ENCODE measurements at regions not wholly inside any gene's neighbourhood (a gene's known extent, or its start where the extent isn't known, plus 50 kb on each side); places are given as distances from the start of the nearest gene placed in this dataset.

DNA sequence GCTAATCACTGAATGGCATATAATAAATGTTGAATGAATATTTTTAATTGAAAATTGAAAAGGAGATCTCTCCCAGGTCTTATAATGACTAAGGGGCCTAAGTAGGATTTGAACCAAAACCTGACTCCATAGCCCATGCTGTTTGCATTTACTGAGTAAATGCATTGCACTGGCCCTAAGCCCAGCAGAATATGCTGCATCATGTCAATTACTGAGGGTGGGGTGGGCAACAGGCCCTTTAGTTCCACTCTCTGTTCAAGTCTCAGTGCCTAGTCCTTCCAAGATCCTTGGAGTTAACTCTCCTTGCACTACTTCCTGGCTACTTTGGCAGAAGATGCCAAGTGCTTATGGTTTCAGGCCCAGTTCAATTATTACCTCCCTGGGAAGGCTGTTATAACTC, 203.8 kb upstream of the DAB1 start:
- no peaks in the 10 kb centered on the region for H3K36me3 Mint-ChIP-seq (ENCODE audit: low read depth)
- H3K9me3 Mint-ChIP-seq, result no peaks in the 10 kb centered on the region
- peaks cover 8% of the 10 kb centered on the region for H3K27me3 Mint-ChIP-seq
- no peak overlapping the region for H3K4me3 Mint-ChIP-seq
- no peak overlapping the region for H3K27ac Mint-ChIP-seq
- H3K4me1 Mint-ChIP-seq (ENCODE audit: low read depth), result no peaks in the 10 kb centered on the region

DNA sequence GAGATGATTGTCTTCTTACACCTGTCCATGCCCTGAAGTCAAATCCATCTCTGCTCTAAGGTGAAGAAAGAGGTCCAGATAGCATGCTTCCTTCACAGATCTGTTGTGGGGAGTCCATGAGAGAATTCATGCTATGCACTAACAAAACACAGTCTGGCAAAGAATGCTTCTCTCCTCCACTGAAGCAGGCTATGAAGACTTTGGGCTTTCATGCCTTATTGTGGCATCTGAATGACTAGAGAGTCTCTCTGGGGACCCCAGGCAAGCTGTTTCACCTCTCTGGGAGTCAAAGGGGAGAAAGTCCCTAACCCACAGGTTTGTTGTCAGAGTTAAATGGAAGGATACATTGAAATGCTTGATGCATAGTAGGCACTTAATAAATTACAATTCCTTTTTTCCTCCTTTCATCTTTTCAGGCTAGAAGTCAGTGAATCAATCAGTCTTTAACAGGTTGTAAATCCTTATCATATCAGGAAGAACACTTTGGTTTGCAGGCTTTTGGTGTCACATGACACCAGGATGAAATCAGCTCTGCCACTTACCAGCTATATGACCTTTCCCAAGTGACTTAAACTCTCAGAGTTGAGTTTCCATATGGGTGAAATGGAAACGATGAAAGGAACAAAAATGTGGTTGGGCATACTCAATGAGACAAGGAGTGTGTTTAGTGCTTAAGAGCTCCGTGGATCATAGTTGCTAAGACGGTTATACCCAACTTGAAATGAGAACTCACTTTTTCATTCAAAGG, 200.1 kb upstream of the DAB1 start:
- Mint-ChIP-seq H3K9me3 (no peaks in the 10 kb centered on the region), H3K27me3 (no peaks in the 10 kb centered on the region), H3K4me3 (no peak overlapping the region), H3K27ac (no peak overlapping the region), H3K36me3 (ENCODE audit: low read depth) (no peaks in the 10 kb centered on the region), H3K4me1 (ENCODE audit: low read depth) (no peaks in the 10 kb centered on the region)

DNA sequence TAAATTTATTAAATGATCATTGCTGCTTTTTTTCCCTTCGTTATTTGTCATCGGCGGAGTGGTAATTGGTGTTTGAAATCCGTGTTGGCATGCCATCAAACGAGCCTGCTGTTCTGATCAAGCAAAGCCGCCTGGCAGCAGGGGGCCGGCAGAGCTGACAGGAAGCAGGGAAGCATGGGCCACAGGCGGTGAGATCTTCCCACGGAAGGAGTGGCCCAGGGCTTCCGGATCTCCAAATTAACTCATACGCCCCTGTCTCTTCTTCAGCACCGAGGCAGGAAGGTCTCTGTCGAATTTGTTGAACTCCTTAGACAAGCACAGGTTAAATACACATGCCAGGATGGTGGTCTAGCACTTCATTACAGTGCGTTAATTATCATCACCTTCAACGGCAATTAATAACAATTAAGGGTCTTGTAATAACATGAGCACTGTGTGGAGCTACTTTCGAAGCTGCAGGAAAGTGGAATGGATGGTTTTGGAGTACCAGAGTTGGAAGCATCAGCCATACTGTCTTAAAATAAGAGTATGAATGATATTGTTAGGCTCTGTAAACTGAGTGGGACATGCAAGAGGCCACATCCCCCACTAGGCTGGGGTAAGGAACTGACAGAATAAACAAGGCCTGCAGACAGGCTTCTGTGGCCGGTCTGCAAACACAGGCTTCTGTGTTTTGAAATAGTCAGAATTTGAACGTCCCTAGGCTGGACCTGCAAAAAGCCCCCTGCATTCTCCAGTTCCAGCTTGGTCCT, 199.4 kb upstream of the DAB1 start:
- Mint-ChIP-seq H3K27ac (no peak overlapping the region), H3K4me3 (no peak overlapping the region), H3K9me3 (no peaks in the 10 kb centered on the region), H3K27me3 (no peaks in the 10 kb centered on the region), H3K4me1 (ENCODE audit: low read depth) (no peaks in the 10 kb centered on the region), H3K36me3 (ENCODE audit: low read depth) (no peaks in the 10 kb centered on the region)

DNA sequence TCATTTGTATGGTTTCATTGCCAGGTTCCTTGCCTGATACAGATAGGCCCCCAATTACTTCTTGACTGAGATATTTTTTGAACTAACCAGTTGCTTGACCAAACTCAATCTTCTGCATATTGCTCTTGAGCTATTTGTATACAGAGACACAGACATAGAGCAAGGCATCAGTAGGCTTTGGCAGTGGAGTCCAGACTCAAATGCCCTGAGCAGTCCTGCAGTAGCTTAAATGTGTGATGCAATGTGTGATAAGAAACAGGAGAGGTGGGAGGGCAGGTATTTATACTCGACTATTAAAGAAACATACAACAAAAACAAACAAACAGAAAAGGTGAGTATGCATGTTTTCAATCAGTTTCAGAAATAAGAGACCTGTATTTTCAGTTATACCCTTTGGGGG, 197.9 kb upstream of the DAB1 start:
- no peaks in the 10 kb centered on the region for H3K27me3 Mint-ChIP-seq
- no peaks in the 10 kb centered on the region for H3K36me3 Mint-ChIP-seq (ENCODE audit: low read depth)
- H3K9me3 Mint-ChIP-seq, result no peaks in the 10 kb centered on the region
- H3K4me1 Mint-ChIP-seq (ENCODE audit: low read depth), result no peaks in the 10 kb centered on the region
- no peak overlapping the region for H3K4me3 Mint-ChIP-seq
- H3K27ac Mint-ChIP-seq, result no peak overlapping the region

DNA sequence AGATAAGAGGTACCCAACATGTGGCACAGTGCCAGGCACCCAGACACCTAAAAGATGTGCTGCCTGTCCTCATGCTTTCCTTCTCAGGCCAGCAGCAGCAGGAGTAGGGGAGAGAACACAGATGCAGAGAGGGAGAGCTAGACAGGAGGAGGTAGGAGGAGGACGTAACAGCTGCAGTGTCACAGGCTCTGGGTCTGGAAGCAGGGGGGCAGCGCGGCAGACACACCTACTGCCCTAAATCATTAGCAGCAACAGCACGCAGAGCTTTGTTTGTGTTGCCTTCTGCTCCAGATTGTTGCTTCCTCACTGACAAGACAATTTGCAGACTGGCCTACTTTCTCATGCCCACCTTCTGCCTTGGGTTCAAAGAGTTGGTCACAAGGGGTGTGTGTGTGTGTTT, 196.7 kb upstream of the DAB1 start:
- Mint-ChIP-seq H3K27ac (no peak overlapping the region), H3K4me1 (ENCODE audit: low read depth) (peaks cover 3% of the 10 kb centered on the region), H3K9me3 (no peaks in the 10 kb centered on the region), H3K27me3 (no peaks in the 10 kb centered on the region), H3K36me3 (ENCODE audit: low read depth) (no peaks in the 10 kb centered on the region), H3K4me3 (no peak overlapping the region)

DNA sequence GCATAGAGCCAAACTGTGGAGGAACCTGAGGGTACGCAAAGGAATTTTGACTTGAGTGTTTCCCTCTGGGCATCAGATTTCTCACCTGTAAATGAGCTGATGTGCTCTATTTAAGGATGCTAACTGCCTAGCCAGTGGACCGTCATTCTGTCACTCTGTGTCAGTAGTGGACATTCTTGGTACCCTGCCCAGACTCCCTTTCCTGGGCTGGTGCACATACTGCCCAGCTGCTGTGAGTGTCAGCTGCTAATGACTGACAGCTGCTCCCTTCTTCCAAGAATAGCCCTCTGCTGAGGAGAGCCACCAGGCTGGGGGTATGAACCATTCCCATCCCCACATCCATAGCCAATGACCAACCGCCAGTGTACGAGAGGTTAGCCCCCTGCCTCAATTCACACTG, 193.1 kb upstream of the DAB1 start:
- Mint-ChIP-seq H3K36me3 (ENCODE audit: low read depth) (no peaks in the 10 kb centered on the region), H3K27me3 (no peaks in the 10 kb centered on the region), H3K4me3 (no peak overlapping the region), H3K27ac (no peak overlapping the region), H3K9me3 (no peaks in the 10 kb centered on the region), H3K4me1 (ENCODE audit: low read depth) (peaks cover 3% of the 10 kb centered on the region)

DNA sequence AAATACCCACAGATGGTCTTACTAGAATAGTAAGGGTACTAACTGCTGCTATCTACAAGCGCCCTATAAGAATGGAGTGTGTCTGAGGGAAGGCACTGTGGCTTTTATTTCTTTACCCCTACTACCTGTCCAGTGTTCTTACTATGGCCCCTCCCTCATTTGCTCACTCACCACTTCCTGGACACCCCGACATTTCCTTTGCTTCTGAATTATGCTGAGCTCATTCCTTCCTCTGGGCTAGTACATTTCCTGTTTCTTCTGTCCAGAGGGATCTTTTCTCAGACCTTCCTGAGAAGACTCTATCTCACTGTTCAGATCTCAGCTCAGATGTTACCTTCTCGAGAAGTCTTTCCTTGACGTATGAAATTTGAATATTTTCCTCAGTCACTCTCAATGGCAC, 192.1 kb upstream of the DAB1 start:
- Mint-ChIP-seq H3K27me3 (no peaks in the 10 kb centered on the region), H3K27ac (peak overlapping the region; percentile 80), H3K4me3 (no peak overlapping the region), H3K4me1 (ENCODE audit: low read depth) (peaks cover 3% of the 10 kb centered on the region), H3K36me3 (ENCODE audit: low read depth) (no peaks in the 10 kb centered on the region), H3K9me3 (no peaks in the 10 kb centered on the region)

DNA sequence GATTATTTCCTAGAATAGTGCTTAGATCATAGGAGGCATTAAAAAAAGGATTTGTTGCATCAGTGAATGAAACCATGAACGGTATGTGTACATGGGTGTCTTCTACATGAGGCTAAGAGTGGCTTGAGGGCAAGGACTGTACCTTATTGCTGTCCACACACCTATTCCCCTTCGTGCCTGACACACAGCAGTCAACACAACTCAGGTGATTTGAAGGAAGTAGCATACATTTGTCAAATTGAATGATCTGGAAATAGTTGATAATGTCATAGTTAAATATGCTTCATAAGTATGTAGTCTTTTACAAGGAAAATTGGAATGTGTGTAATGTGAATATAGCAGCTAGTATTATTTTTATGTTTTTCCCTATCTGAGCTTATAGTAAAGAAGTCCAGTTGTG, 189.0 kb upstream of the DAB1 start:
- H3K27ac Mint-ChIP-seq, result no peak overlapping the region
- H3K27me3 Mint-ChIP-seq, result no peaks in the 10 kb centered on the region
- H3K36me3 Mint-ChIP-seq (ENCODE audit: low read depth), result no peaks in the 10 kb centered on the region
- H3K9me3 Mint-ChIP-seq, result no peaks in the 10 kb centered on the region
- H3K4me1 Mint-ChIP-seq (ENCODE audit: low read depth), result peaks cover 3% of the 10 kb centered on the region
- no peak overlapping the region for H3K4me3 Mint-ChIP-seq

DNA sequence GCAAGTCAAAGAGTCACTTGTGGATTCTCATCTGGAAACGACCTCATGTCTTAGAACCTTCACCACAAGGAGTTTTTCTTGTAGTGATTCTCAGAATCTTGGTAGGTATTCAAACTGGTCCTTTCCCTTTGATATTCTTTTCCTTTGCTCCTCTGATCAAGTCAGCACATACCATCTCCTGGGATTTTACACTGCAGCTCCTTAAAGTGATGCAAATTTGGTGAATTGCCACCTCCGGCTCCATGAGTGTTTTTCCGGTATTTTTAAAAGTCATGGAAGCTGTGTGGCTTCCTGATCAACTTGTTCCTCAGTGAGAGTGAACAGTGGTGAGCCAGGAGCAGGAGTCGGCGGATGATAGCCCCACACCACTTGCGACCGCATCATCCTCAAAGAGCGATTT, 182.1 kb upstream of the DAB1 start:
- H3K4me1 Mint-ChIP-seq (ENCODE audit: low read depth), result no peaks in the 10 kb centered on the region
- H3K27ac Mint-ChIP-seq, result no peak overlapping the region
- no peaks in the 10 kb centered on the region for H3K36me3 Mint-ChIP-seq (ENCODE audit: low read depth)
- no peaks in the 10 kb centered on the region for H3K9me3 Mint-ChIP-seq
- no peak overlapping the region for H3K4me3 Mint-ChIP-seq
- H3K27me3 Mint-ChIP-seq, result peaks cover 3% of the 10 kb centered on the region

DNA sequence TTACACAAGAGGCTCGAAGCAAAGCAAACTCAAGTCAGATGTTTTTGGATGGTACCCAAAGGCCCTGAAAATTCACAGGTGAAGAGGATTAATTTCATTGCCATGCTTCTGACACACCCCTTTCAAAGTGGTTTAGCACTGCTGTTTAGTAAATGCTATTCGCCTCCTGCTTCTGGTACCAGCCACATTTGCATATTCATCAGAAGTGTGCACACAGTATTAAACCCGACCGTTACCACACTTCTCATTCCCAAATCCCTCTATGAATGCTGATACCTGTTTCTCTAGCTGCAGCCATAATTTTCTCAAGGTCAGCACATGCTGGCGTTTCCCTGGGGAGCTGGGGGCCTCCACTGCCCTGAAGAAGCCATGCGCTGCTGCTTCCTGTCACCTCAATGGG, 179.8 kb upstream of the DAB1 start:
- peaks cover 3% of the 10 kb centered on the region for H3K27me3 Mint-ChIP-seq
- H3K4me3 Mint-ChIP-seq, result no peak overlapping the region
- H3K4me1 Mint-ChIP-seq (ENCODE audit: low read depth), result no peaks in the 10 kb centered on the region
- H3K36me3 Mint-ChIP-seq (ENCODE audit: low read depth), result no peaks in the 10 kb centered on the region
- H3K27ac Mint-ChIP-seq, result no peak overlapping the region
- no peaks in the 10 kb centered on the region for H3K9me3 Mint-ChIP-seq

DNA sequence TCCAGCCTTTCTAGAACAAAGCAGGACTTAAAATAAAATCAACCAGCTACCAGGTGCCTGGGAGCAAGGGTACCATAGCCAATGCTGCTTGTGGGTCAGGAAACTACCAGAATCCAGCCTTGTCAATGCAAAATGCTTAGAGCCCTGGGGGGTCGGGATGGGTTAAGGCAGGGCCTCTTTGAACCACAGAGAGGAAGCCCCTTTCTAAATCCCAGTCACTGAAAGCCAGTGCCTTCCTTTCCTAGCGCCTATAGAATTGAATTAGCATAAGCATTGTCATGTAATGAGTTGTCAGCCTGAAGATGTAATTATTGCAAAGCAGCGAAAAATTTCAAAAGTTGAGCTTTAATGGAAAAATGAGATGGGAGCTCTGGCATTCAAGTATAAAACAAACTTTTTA, 176.6 kb upstream of the DAB1 start:
- no peaks in the 10 kb centered on the region for H3K36me3 Mint-ChIP-seq (ENCODE audit: low read depth)
- no peaks in the 10 kb centered on the region for H3K9me3 Mint-ChIP-seq
- peaks cover 6% of the 10 kb centered on the region for H3K27me3 Mint-ChIP-seq
- H3K27ac Mint-ChIP-seq, result no peak overlapping the region
- H3K4me1 Mint-ChIP-seq (ENCODE audit: low read depth), result no peaks in the 10 kb centered on the region
- H3K4me3 Mint-ChIP-seq, result no peak overlapping the region

DNA sequence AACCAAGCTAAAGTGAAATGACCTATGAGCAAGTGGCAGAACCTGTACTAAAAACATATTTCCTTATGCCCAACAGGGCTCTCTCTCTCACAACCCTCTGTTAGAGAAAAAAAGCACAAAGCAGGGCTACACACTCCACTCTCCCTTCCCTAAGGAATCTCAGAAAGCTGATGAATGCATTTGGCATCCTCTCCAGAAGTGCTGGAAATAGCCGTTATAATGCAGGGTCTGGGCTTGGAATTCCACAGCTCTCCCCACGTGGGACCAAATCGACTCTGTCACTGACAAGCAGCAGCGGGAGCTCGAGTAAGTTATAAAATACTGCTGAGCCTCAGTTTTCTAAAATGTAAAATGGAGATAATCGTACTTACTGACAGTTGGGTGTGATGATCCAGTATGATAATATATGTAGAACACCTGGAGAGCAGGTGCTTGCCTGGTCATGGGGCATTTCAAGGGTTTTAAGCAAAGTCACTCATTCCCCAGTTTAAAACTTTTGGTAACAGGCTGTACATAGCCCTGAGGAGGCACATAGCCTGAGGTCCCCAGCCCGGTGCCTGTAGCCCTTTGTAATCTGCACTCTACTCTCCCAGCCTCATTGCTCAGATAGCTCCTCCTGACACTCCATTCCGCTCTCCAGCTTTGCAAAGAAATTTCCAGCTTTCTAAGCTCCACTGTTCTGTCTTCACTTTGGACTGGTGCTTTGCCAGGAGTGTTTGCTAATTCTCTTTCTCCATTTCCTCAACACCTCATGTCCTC, 175.6 kb upstream of the DAB1 start:
- Mint-ChIP-seq H3K4me1 (ENCODE audit: low read depth) (no peaks in the 10 kb centered on the region), H3K36me3 (ENCODE audit: low read depth) (no peaks in the 10 kb centered on the region), H3K27me3 (peaks cover 6% of the 10 kb centered on the region), H3K27ac (no peak overlapping the region), H3K4me3 (no peak overlapping the region), H3K9me3 (no peaks in the 10 kb centered on the region)

DNA sequence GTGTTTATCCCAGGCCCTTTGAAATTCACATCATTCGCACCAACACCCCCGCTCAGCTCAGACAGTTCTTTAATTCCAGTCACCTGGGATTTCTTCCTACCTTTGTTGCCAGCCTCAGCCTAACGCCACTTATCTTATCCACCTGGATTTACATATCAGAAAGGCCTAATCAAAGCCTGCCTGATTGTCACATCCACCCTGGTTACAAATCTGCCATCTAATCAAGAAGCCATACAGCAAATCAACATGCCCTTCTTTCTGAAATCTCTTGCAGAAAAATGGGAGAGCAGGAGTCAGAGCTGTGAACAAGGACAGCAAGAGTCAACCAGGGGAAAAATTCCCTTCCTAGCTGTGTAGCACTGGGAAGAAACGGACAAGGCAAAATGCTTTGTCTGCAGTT, 173.2 kb upstream of the DAB1 start:
- no peaks in the 10 kb centered on the region for H3K36me3 Mint-ChIP-seq (ENCODE audit: low read depth)
- no peak overlapping the region for H3K27ac Mint-ChIP-seq
- no peak overlapping the region for H3K4me3 Mint-ChIP-seq
- H3K9me3 Mint-ChIP-seq, result no peaks in the 10 kb centered on the region
- H3K4me1 Mint-ChIP-seq (ENCODE audit: low read depth), result no peaks in the 10 kb centered on the region
- peaks cover 6% of the 10 kb centered on the region for H3K27me3 Mint-ChIP-seq

DNA sequence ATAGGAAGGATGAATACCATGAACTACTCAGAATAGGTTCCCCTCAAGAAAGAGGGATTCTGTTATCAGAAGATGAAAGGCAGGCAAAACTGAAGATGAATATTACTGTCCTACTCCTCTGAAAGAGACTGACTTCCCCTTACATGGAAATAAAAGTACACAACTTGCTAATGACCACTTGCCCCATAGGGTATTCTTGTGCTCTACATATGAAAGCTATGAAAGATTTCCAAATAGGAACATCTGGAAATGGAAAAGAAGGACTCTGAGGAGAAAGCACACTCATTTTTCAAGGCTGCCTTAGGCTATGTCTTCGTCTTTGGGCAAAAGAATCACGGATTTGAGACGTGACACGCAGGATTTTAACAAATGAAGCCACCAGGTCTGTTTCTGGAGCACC, 170.1 kb upstream of the DAB1 start:
- no peaks in the 10 kb centered on the region for H3K36me3 Mint-ChIP-seq (ENCODE audit: low read depth)
- no peak overlapping the region for H3K4me3 Mint-ChIP-seq
- H3K27me3 Mint-ChIP-seq, result peaks cover 3% of the 10 kb centered on the region
- H3K9me3 Mint-ChIP-seq, result no peaks in the 10 kb centered on the region
- H3K4me1 Mint-ChIP-seq (ENCODE audit: low read depth), result no peaks in the 10 kb centered on the region
- H3K27ac Mint-ChIP-seq, result no peak overlapping the region

DNA sequence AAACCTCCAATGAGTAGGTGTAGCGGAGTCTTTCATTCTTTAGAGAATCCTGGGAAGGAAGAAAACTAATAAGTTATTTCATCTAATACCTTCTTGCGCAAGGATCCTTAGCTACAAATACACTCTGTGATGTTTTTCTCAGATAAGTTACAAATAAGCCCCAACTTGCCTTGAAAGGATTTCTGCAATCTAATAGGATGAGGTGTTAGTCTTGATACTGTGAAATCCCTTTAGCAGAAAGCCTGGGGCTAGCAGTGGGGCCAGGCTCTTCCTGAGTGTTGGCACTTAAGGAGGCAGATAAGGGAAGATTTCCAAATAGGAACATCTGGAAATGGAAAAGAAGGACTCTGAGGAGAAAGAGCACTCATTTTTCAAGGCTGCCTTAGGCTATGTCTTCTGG, 168.0 kb upstream of the DAB1 start:
- Mint-ChIP-seq H3K4me3 (no peak overlapping the region), H3K9me3 (no peaks in the 10 kb centered on the region), H3K27me3 (peaks cover 3% of the 10 kb centered on the region), H3K36me3 (ENCODE audit: low read depth) (no peaks in the 10 kb centered on the region), H3K4me1 (ENCODE audit: low read depth) (no peaks in the 10 kb centered on the region), H3K27ac (no peak overlapping the region)
